ENCODE measurements at regions not wholly inside any gene's neighbourhood (a gene's known extent, or its start where the extent isn't known, plus 50 kb on each side); places are given as distances from the start of the nearest gene placed in this dataset.

DNA sequence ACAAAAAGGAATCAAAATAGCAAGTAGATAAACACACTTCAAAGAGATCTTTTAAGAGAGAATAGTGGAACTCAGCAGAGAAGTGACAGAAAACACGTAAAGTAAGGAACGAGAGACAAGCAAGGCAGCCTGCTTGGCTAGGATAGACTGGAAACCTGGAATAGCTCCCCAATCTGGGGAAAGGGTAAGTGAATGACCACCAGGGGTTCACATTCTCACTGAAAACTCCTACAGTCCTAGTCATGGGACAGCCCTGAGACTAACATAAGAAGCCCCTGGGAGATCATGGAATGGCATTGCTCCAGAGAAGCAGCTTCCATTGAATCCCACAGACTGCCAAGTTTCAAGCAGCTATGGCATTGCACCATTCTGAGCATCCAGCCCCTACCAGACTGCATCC is 363.6 kb upstream of the ARPP21 start (continued):
- no peak for TF ChIP-seq STAT3 (IDR thresholded peaks at IDR 0.05; ENCODE audit: low read depth, low read length)
- TF ChIP-seq, protein P1, sequence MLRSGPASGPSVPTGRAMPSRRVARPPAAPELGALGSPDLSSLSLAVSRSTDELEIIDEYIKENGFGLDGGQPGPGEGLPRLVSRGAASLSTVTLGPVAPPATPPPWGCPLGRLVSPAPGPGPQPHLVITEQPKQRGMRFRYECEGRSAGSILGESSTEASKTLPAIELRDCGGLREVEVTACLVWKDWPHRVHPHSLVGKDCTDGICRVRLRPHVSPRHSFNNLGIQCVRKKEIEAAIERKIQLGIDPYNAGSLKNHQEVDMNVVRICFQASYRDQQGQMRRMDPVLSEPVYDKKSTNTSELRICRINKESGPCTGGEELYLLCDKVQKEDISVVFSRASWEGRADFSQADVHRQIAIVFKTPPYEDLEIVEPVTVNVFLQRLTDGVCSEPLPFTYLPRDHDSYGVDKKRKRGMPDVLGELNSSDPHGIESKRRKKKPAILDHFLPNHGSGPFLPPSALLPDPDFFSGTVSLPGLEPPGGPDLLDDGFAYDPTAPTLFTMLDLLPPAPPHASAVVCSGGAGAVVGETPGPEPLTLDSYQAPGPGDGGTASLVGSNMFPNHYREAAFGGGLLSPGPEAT (IDR thresholded peaks at IDR 0.05; ENCODE audit: low read depth) = no peak
- no peak for TF ChIP-seq RUNX3 (IDR thresholded peaks at IDR 0.05; ENCODE audit: low read length)
- TF ChIP-seq HDAC6 (IDR thresholded peaks at IDR 0.05; ENCODE audit: unreplicated experiment) = no peak
- no peak for TF ChIP-seq SRF (IDR thresholded peaks at IDR 0.05; ENCODE audit: low read depth in 2 of 2, low read length in 2 of 2)
- TF ChIP-seq SUZ12 (IDR thresholded peaks at IDR 0.05; ENCODE audit: unreplicated experiment) = no peak
- no peak for TF ChIP-seq ZNF24 (IDR thresholded peaks at IDR 0.05)
- no peak for TF ChIP-seq SMARCA5 (IDR thresholded peaks at IDR 0.05)
- TF ChIP-seq HDGF (IDR thresholded peaks at IDR 0.05) = no peak
- no peak for TF ChIP-seq BMI1 (IDR thresholded peaks at IDR 0.05; ENCODE audit: borderline replicate concordance)
- TF ChIP-seq, protein P2, sequence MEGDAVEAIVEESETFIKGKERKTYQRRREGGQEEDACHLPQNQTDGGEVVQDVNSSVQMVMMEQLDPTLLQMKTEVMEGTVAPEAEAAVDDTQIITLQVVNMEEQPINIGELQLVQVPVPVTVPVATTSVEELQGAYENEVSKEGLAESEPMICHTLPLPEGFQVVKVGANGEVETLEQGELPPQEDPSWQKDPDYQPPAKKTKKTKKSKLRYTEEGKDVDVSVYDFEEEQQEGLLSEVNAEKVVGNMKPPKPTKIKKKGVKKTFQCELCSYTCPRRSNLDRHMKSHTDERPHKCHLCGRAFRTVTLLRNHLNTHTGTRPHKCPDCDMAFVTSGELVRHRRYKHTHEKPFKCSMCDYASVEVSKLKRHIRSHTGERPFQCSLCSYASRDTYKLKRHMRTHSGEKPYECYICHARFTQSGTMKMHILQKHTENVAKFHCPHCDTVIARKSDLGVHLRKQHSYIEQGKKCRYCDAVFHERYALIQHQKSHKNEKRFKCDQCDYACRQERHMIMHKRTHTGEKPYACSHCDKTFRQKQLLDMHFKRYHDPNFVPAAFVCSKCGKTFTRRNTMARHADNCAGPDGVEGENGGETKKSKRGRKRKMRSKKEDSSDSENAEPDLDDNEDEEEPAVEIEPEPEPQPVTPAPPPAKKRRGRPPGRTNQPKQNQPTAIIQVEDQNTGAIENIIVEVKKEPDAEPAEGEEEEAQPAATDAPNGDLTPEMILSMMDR (IDR thresholded peaks at IDR 0.05 in 2 of 3, conservative IDR thresholded peaks at IDR 0.05 in 1 of 3; ENCODE audit: control insufficient read depth in 2 of 3, extremely low read depth in 1 of 3, insufficient read depth in 1 of 3, low read depth in 3 of 3, low read length in 3 of 3) = no peak

DNA sequence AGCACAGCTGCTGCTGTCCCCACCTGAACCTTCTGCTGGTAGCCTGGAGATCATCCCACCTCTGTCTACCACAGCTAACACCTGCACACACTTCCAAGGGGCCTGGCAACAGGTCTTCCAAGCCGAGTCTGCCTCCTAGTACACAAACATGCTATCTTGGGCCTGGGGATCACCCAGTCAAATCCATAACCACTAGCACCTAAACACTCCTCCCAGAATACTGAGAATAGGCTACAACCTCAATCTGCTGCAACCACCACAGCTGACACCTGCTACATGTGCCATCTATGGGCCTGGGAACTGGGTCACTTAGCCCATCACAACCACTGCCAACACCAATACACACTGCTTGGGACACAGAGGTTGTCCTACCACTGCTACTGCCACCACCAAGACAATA is 362.8 kb upstream of the ARPP21 start:
- ChIA-PET CTCF (no interaction called here), RAD21 (ENCODE audit: unreplicated experiment) (no interaction called here), POLR2A (no interaction called here), SMC1A (ENCODE audit: uncharacterized antibody, unreplicated experiment) (no interaction called here)
- no peak overlapping the region for H3K27ac ChIP-seq (ENCODE audit: control insufficient read depth, insufficient read depth)
- no peak overlapping the region for H3K4me2 ChIP-seq (ENCODE audit: control insufficient read depth, insufficient read depth)
- no peaks in the 10 kb centered on the region for H3K36me3 ChIP-seq (ENCODE audit: control insufficient read depth in 2 of 2, insufficient read depth in 2 of 2, low read length in 1 of 2)
- 5% methylated on average over 1 of the region's 1 CpG for WGBS (ENCODE audit: insufficient coverage, insufficient replicate concordance, low lambda C conversion rate, missing lambda C conversion rate)
- no peak for FAIRE-seq
- intact Hi-C loops (cut with micrococcal nuclease; ENCODE audit: unreplicated experiment) = no loop called here
- no peak for ATAC-seq
- H3K9me3 ChIP-seq (replicated peaks; ENCODE audit: control insufficient read depth, insufficient read depth, low read length) = no peaks in the 10 kb centered on the region; the same call in 2 of the 3 replicates
- no peak for DNase-seq (ENCODE audit: low read depth, low spot score)
- no peaks in the 10 kb centered on the region for H3K4me1 ChIP-seq (ENCODE audit: control insufficient read depth, insufficient read depth, low read length)
- H3K79me2 ChIP-seq (ENCODE audit: control insufficient read depth, insufficient read depth, low read length) = no peaks in the 10 kb centered on the region
- H4K20me1 ChIP-seq (ENCODE audit: control insufficient read depth, insufficient read depth) = no peaks in the 10 kb centered on the region
- no peak overlapping the region for H3K9ac ChIP-seq (ENCODE audit: control insufficient read depth, insufficient read depth, low read length)
- no peak overlapping the region for H3K4me3 ChIP-seq
- in situ Hi-C loops (cut with MboI) = no loop called here
- no peak for TF ChIP-seq MTA3 (IDR thresholded peaks at IDR 0.05; ENCODE audit: borderline replicate concordance, low read length)
- no peaks in the 10 kb centered on the region for H3K27me3 ChIP-seq (replicated peaks in 1 of 2; ENCODE audit: control insufficient read depth in 2 of 2, insufficient read depth in 2 of 2, low read length in 1 of 2)
- H2AFZ ChIP-seq (ENCODE audit: control insufficient read depth, low read depth, low read length) = no peak overlapping the region
- BruUV-seq (replicated peaks) = no TSS peak
